ENCODE measurements at regions not wholly inside any gene's neighbourhood (a gene's known extent, or its start where the extent isn't known, plus 50 kb on each side); places are given as distances from the start of the nearest gene placed in this dataset.

DNA sequence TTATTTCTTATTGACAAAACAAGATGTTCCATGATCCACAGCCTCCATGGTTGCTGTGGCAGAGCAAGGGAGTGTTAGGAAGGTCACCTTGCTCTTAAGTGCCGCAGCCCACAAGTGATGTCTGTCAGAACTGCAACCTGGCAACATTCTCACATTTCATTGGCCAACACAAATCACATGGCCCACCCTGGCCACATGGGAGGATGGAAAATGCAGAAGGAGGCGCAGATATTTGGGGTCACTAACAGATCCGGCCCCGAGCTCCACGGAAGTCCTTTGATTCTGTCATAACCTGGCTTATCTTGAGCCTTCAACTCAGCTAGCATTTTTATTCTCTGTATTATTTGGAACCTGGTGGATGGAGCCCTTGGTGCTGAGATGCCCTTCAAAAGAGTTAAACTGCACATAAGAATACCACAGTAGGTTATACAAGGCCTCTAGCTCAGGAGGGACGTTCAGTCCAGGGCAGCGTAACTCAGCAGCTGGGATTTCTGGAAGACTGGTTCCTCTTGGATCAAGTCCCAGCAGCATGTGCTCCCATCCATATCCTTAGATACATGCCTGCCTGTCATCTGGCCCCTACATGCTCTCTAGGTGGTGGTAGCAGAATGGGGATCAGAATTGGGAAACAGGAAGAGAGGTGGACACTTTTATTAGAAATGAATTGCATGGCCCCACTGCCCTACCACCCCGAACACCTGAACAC is 508.1 kb downstream of the HAPSTR1 start:
- no peak for DNase-seq

DNA sequence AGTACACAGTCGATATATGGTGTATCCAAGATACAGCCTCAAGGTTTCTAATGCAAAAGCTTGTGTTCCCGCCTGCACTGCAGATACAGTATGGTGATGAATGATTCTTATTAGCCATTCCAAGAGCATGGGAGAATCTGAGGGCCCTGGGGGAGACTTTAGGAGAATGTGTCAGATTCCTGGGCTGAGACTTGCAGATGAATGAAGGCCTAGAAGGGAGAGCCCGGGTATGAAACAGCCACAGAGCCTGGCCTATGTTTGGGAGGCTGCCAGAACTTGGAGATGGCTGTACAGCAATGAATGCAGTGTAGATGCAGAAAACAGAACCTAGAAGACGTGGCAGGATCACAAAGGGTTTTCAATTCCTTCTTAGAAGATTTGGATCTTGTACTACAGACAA is 510.7 kb downstream of the HAPSTR1 start:
- no peak for DNase-seq

DNA sequence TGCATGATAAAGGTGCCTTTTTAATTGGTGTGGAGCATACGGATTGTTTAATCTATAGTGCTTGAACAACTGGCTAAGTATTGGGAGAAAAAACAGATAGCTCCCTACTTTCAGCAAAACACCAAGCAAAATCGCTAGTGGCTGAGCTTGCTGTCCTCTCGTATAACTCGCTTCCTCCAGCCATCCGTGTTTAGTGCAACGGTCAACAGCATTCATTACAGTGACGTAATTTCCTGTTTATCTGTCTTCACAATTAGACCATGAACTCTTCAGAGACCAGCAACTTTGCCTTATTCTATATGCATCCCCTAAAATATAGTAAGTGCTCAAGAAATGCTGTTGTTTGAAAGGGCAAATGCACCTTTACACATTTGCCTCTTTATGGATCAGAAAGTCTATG is 511.9 kb downstream of the HAPSTR1 start:
- no peak for DNase-seq

DNA sequence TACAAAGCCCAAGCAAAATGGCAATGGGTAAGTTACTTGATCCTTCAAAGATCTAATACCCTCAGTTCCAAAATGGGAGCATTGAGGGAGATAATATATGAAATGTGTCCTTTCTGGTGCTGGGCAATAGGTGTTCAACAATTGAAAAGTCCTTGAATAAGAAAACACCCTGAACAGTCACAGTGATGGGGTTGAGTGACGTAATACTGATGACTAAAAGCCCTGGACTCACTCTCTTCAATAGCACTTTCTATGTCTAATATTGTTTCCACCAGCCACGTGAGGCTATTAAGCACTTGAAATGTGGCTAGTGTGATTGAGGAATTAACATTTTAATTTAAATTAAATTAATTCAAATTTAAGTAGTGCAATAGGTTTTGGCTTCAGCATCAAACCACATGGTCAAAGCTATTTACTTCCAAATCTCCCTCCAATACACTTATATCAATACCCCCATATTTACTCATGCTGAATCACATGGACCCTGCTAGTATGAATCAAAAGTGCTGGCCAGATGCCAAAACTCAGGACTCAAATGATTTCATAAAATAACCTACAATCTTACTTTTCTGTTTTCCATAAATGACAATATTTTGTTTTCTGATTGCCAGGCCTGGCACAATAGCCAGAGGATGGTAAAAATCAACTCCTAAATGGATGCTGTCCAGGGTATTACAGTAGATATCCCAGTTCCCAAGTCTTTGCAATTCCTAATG is 516.2 kb downstream of the HAPSTR1 start:
- DNase-seq = no peak

DNA sequence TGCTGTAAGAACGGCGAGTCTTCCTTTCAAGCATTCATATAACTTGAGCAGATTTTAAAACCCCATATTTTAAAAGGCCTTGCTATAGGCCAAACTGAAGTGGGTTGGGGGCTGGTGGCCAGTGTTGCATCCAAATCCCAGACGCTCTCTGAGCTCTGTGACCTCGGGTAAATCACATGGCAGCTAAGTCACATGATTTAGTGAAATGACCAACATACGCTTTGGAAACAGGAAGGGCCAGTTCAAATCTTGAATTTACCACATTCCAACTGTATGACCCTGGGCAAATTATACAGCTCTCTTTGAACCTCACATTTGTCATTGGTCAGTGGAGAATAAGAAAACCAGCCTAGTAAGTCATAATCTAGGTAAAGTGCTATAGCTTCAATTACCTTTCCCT is 519.3 kb downstream of the HAPSTR1 start:
- no peak for DNase-seq

DNA sequence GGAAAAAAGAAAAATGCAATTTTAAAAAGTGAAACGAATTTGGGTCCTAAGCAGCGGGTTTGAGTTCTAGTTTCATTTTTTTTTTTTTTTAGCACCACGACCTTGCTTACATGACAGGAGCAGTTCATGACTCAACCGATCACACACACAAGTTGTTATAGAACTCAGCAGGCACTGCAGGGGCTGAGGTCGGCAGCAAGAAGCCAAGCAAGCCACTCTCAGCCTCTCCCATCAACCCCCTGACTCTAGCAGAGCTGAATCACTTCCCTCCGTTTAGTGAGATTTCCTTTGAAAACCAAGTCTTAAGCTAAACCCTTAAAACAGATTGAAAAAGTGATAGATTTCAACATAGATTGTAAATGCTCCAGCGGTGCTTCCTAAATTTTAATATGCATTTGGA is 520.8 kb downstream of the HAPSTR1 start:
- DNase-seq = no peak

DNA sequence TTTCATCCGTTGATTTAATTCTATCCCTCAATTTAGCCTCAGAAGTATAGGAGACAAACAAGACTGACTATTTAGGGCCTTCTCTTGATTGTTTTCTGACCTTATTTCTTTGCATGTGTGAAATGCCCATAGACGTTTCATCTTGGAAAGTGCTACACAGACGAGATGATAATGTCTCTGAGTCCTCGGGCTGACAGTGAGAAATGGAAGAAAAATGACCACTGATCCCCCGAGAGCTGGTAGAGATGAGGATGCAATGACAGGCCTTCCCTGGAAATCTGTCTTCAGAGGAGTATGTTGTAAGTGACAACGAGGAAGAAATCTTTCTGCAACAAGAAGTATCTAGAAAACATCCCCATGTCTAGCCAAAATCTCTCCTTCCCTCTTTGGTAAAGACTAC is 522.9 kb downstream of the HAPSTR1 start:
- DNase-seq = no peak

DNA sequence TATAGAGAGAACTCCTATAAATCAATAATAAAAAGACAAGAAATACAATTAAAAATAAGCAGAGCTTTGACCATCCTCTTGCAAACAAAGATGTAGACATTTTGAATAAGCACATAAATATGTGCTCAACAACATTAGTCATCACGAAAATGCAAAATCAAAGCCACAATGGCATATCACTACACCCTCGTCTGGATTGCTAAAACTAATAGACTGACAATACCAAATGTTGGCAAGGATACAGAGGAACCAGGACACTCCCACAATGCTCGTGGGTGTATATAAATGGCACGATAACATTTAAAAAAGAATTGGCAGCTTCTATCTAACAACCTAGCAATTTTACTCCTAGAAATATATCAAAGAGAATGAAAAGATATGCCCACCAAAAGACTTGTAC is 530.8 kb downstream of the HAPSTR1 start:
- DNase-seq = no peak

DNA sequence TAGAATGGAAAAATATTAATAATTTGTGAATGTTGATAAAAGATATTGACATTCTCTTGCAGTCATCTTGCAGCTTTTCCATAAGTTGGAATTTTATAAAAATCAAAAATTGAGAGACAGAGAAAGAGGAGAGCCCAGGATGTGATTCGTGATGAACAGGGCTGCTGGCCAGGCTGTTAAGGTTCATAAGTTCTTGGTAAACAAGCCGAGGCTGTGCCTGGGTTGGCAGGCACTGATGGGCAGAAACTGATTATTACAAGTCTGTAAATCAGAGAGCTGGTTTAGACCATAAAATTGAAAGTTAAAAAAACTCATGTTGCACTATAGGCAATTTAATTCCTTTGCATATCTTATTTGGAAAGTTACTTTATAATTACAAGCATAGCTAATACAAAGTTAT is 533.7 kb downstream of the HAPSTR1 start:
- peak; percentile 4 for DNase-seq

DNA sequence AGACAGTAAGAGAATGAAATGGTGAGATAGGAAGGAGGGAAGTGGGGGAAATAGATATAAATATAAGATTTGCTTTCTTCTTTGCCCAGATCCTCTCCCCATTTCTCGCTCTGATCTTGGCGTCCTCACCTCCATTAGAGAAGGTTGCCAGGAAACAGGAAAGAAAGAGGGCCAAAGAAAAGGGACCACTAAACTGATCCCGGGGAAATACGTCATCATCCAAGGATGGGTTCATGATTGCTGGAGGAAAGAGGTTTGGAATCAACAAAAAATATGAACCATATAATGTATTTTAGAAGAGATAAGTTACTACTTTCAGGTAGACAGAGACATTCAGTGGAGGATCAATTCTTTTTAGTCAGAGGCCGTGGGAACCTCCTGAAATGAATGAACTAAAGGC is 536.0 kb downstream of the HAPSTR1 start:
- DNase-seq = no peak

DNA sequence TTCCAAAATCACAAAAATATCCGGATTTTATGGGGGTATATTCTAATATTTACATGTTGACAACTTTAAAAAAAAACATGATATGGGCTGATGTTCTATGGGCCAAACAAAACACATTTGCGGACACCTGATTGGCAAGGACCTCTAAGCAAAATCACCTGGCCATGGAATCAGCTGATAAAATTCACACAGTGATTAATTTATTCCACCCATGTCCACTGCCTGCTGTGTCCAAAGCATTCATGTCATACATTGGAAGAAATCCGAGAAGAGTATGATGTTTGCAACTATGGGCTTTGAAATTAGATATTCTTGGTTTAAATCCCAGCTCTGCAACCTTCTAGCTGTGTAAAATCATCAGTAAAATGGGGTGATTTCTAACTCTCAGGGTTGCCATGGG is 538.7 kb downstream of the HAPSTR1 start:
- DNase-seq = no peak

DNA sequence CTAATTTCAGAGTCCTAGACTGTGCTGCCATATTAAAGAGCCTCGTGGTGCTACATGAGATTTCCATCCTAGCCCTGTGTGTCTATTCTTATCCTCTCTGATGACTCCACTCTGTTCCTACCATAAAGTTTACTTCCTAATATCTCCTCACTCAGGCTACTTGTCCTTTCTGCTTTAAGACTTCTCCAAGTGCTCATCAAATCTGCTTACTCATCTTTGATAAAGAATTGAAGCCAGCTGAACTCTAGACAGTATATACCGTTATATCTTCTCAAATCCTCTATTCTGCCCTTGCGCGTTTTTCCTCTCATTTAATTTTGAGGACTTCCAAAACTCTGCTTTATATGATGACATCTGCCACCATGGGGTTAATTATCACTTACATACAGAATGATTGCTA is 539.5 kb downstream of the HAPSTR1 start:
- no peak for DNase-seq

DNA sequence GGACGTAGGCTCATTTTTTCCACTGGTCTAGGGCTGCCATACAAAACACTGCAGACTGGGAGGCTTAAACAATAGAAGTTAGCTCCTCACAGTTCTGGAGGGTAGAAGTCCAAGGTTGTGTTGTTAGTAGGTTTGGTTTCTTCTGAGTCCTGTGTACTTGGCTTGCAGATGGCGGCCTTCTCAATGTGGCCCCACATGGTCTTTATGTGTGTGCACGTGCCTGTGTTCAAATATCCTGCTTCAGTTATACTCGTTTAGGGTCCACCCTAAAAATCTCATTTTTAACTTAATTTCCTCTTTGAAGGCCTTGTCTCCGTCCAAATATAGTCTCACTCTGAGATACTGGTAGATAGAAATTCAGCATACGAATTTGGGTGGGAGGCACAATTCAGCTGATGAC is 542.4 kb downstream of the HAPSTR1 start:
- DNase-seq = no peak

DNA sequence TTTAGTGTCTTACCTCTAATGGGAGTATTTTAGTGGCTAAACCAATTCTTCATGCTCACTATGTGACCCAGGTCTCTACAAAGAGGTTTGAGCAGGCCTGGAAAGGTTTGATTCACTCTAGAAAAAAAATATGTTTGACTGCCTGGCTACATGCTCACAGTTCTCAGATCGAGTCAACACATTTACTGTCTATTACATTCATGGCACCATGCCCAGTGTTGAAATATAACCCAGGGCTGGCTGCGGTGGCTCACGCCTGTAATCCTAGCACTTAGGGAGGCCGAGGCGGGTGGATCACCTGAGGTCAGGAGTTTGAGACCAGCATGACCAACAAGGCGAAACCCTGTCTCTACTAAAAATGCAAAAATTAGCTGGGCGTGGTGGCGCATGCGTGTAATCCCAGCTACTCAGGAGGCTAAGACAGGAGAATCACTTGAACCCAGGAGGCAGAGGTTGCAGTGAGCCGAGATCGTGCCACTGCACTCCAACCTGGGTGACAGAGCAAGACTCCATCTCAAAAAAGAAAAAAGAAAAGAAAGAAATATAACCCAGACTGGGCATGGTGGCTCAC is 543.8 kb downstream of the HAPSTR1 start:
- DNase-seq = peak; percentile 42

DNA sequence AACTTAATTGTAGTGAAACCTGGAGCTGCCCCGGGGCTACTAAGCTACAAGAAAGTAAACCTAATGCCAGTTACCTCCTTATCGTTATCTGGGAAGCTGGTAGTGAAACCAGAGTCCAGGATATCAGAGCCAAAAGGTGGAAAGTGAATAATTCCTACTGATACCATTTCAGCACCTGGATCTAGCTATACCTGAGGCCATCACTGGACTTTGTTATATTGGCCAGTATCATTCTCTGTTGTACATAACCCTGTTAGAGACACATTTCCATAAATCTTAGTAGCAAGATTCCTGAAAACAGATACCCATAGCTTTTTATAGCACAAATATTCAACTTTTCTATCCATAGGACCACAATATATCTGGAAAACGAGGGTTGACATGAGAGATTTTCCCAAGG is 538.0 kb downstream of the GRIN2A start:
- DNase-seq = no peak

DNA sequence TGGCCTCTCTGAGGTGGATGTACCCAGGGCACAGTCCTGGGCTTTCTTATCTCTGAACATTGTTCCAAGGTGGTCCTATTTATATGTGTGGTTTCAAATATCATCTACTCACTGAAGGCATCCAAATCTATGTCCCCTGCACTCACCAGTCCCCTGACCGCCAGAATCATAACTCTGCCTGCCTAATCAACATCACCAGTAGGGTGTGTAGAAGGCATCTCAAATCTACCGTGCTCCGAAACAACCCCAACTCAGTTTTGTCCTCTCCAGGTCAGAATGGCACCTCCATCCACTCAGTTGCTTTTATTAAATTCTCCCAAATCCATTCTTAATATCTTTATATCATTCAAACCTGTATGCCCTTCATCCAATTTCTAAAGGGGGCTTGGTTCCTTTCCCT is 536.3 kb downstream of the GRIN2A start:
- DNase-seq = no peak

DNA sequence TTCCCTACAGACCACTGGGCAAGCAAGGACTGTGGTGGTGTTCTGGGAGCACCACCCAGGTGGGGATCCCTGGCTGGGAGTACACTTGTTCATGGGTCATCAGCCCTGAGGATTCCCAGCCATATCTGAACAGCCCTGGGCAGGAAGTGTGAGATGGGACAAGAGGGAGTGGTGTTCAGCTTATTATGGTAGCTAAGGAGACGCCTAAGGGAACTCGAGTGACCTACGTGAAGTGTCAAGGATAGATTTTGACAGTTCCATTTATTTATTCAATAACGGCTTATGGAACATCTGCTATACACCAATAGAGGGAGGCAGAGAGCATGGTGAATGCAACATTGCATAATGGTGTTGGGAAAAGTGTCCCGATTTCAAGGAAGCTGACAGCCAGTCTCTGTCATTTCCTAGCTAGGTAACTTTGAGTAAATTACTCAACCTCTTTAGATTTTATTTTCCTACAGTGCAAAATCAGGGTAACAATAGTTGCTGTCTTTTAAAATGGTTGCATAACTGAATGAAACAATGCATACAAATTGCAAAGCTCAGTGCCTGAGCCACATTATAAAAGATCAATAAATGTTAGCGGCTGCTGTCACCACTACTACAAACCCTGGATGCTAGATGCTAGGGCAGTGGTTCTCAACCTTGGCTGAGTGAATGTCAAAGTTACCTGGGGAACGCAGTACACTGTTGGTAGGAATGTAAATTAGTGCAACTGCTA is 534.1 kb downstream of the GRIN2A start:
- DNase-seq = peak; percentile 45

DNA sequence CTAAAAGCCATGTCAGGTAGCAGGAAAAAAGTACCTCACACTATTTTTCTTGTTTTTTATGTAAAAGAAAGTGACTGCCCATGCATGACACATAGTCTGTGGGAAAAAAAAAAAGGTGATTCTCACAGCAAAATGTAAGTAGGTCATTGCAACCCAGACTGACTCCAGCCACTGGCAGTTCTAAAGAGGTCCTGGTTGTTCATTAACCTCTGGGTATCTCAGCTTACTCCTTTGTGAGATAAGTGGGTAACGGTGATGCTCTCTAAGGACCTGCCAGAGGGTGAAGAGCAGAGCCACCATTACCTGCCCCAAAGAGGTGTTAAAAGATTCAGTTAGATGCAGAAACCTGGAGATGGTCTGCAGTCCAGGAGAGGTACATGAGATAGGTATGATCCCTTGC is 531.9 kb downstream of the GRIN2A start:
- no peak for DNase-seq

DNA sequence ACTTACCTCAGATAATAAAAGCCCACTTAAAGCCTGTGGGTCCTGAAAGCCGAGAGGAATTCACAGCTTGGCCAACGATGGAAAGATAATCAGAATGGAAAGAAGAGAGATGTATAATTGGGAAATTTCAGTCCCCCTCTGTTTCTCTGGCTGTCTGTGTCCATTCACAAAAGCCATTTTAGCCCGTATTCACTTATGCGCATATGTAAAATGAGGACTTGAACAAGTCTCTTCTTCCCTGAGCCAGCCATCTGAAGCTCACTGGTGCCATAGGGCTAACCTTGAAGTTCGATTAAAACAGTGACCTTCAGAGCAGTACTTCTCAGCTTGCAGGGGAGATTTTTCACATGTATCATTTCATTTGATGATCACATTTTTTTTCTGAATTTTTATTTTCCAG is 527.2 kb downstream of the GRIN2A start:
- no peak for DNase-seq

DNA sequence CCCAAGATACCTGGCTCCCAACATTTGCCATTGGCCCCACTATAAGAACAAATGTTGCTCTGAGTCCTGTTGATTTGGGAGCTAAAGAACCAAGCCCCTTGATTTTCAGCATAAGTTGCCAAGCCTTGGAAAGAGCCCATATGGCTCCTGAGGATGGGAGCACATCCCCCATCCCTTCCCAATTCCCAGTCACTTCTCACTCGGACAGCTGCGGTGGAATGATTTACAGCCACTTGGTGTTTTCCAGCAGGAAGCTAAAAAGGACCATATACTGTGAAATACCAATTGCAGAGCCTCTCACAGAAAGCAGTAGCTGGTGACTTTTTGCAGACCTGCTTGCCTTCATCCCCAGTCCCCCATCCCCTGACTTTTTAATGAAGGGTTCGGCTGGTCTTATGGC is 524.6 kb downstream of the GRIN2A start:
- no peak for DNase-seq

DNA sequence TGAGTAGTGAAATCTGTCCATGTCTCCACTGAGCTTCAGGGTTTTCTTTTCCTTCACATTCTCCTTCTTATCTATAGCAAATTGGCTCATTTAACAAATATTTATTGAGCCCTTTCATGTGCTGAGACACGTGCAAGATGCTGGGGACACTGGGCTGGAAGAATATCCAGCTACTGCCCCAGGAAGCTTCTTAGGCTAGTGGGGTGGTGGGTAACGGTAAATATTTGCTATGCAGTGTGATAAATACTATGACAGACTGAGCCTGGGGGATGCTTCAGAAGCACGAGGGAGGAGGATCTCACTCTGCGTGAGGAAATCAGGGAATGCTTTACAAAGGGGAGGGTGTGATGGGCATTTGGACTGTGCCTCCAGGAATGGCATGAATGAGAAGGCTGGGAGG is 524.1 kb downstream of the GRIN2A start:
- no peak for DNase-seq

DNA sequence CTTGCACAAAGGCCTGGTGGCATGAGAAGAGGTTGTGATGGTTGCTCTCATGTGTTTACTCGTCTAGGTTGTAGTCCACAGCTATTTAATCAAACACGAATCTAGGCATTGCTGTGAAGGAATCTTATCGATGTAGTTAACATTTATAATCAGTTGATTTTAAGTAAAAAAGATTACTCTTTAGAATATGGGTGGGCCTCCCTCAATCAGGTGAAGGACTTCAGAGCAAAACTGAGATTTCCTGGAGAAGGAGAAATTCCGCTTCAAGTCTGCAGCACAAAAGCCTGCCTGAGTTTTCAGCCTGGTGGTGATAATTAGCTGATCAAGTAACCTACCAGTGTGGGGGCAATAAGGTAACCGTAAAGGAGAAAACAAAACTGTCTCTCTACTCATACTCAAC is 523.6 kb downstream of the GRIN2A start:
- no peak for DNase-seq

DNA sequence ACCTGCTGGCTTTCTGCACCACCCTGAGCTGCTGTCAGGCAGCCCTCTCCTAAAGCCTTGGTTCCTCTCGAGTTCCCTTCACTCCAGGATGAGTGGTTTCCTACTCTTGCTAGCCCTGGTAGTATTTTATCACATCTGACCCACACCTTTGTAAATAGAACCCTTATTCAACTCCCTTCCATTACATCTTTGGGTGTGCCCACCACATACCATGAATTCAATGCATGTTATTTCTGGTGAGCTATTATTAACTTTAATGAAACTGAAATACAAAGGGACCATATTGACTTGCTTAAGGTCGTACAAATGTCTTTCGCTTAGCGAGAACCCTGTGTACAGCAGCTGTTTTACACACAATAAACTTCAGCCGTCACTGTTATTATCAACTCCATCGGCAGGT is 521.3 kb downstream of the GRIN2A start:
- DNase-seq = no peak
